Hepatocyte (in vitro differentiated cells): ENCODE measurements at regions not wholly inside any gene's neighbourhood (a gene's known extent, or its start where the extent isn't known, plus 50 kb on each side); places are given as distances from the start of the nearest gene placed in this dataset.

Experiments
- DNase-seq: peaks from one replicate; pipeline ENCODE4 v3.0.0-alpha.2; 2016; ENCODE audit warnings: low spot score
- H2AFZ ChIP-seq: fragments of 200-600 bp; sonication (generic); 2 replicates; pipeline ENCODE4 v1.6.0; 2016; ENCODE audit warnings: antibody characterized with exemption, mild to moderate bottlenecking
- H3K27ac ChIP-seq: fragments of 200-600 bp; sonication (generic); 2 replicates; pipeline ENCODE4 v1.5.1; 2016; ENCODE audit warnings: mild to moderate bottlenecking
- H3K27me3 ChIP-seq: fragments of 200-600 bp; sonication (generic); 2 replicates; pipeline ENCODE4 v1.6.1; 2016
- H3K36me3 ChIP-seq: fragments of 200-600 bp; sonication (generic); replicated peaks from 2 replicates; pipeline ENCODE4 v1.5.1; 2016; ENCODE audit warnings: low read depth; ENCODE audit not compliant: insufficient read depth
- H3K4me1 ChIP-seq: fragments of 200-600 bp; sonication (generic); 2 replicates; pipeline ENCODE4 v1.5.1; 2016; ENCODE audit warnings: mild to moderate bottlenecking, moderate library complexity; ENCODE audit not compliant: insufficient read depth
- H3K4me2 ChIP-seq: fragments of 200-600 bp; sonication (generic); 2 replicates; pipeline ENCODE4 v1.6.0; 2016
- H3K4me3 ChIP-seq: fragments of 200-600 bp; sonication (generic); 2 replicates; pipeline ENCODE4 v1.5.1; 2016; ENCODE audit warnings: mild to moderate bottlenecking
- H3K79me2 ChIP-seq: fragments of 200-600 bp; sonication (generic); 2 replicates; pipeline ENCODE4 v1.6.0; 2017; ENCODE audit warnings: mild to moderate bottlenecking
- H3K9me2 ChIP-seq: fragments of 200-600 bp; sonication (generic); replicated peaks from 2 replicates; pipeline ENCODE4 v1.6.0; 2017; ENCODE audit warnings: mild to moderate bottlenecking; ENCODE audit not compliant: insufficient read depth
- H3K9me3 ChIP-seq: fragments of 200-600 bp; sonication (generic); 2 replicates; pipeline ENCODE4 v1.5.1; 2016; ENCODE audit warnings: low read depth, mild to moderate bottlenecking
- H4K20me1 ChIP-seq: fragments of 200-600 bp; sonication (generic); 2 replicates; pipeline ENCODE4 v1.6.0; 2016; ENCODE audit warnings: mild to moderate bottlenecking; ENCODE audit not compliant: insufficient read depth, poor library complexity, severe bottlenecking
- EZH2 ChIP-seq: fragments of 200-600 bp; sonication (generic); IDR thresholded peaks from 2 replicates; pipeline ENCODE4 v1.6.1; 2016; ENCODE audit warnings: antibody characterized with exemption, mild to moderate bottlenecking, borderline replicate concordance
- EZH2phosphoT487 ChIP-seq: fragments of 200-600 bp; sonication (generic); IDR thresholded peaks from one replicate; pipeline ENCODE4 v1.6.1; 2018; ENCODE audit warnings: antibody characterized with exemption, mild to moderate bottlenecking, low read depth, moderate library complexity; ENCODE audit not compliant: unreplicated experiment, severe bottlenecking
- WGBS: methylation state at CpG from one replicate; pipeline ENCODE4 v1.1.6; 2016; ENCODE audit warnings: low lambda C conversion rate; ENCODE audit errors: missing lambda C conversion rate; 5-methylcytosine and 5-hydroxymethylcytosine counted together
- TF ChIP-seq, protein P1 (sequence below): fragments of 200-600 bp; sonication (generic); IDR thresholded peaks from 2 replicates; pipeline ENCODE4 v1.5.1; 2016; ENCODE audit warnings: antibody characterized with exemption, mild to moderate bottlenecking; ENCODE audit not compliant: poor library complexity

DNA sequence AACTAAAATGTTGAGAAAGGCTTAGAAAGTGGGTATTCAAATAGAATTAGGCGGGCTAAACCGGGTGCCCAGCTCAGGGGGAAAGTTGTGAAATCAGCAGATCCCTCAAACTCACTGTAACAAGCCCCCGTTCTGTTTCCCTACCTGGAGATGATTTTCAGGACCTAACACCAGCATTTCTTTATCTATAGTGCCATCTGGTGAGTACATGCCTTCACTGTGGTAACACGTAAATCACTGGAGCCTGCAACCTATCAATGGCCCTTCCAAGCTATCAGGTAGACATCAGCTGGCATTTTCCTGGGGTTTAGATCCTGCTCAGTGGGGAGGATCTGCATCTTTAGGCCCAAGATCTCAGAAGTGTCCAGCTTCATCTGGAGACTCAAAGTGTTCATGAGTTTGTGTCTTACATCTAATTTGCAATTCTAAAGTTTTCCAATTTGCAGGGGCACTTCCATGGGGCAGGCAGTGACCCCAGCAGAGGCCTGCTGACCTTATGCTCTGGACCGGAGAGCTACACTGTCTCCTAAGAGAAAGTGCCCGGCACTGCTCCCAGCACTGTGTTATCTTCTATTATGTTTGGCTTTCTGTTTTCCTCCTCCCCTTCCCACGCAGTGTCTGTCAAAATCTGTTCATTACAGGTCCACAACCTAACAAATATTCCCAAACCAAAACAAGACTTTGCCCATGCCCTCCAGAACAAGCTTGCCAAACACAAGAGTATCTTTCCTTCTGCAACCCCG is 132.5 kb downstream of the LSM5 start:
- Histone ChIP-seq H3K27me3 (peaks cover 3% of the 10 kb centered on the region), H3K4me2 (no peak overlapping the region), H3K9me3 (no peaks in the 10 kb centered on the region), H3K4me3 (no peak overlapping the region), H3K36me3 (no peaks in the 10 kb centered on the region), H3K27ac (no peak overlapping the region), H4K20me1 (no peaks in the 10 kb centered on the region), H2AFZ (no peak overlapping the region), H3K9me2 (no peaks in the 10 kb centered on the region), H3K79me2 (no peaks in the 10 kb centered on the region), H3K4me1 (no peaks in the 10 kb centered on the region)
- no peak for DNase-seq
- WGBS: 40% methylated on average over 8 of the region's 8 CpGs
- TF ChIP-seq EZH2: no peak
- TF ChIP-seq, protein P1, sequence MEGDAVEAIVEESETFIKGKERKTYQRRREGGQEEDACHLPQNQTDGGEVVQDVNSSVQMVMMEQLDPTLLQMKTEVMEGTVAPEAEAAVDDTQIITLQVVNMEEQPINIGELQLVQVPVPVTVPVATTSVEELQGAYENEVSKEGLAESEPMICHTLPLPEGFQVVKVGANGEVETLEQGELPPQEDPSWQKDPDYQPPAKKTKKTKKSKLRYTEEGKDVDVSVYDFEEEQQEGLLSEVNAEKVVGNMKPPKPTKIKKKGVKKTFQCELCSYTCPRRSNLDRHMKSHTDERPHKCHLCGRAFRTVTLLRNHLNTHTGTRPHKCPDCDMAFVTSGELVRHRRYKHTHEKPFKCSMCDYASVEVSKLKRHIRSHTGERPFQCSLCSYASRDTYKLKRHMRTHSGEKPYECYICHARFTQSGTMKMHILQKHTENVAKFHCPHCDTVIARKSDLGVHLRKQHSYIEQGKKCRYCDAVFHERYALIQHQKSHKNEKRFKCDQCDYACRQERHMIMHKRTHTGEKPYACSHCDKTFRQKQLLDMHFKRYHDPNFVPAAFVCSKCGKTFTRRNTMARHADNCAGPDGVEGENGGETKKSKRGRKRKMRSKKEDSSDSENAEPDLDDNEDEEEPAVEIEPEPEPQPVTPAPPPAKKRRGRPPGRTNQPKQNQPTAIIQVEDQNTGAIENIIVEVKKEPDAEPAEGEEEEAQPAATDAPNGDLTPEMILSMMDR: peak; percentile 35

DNA sequence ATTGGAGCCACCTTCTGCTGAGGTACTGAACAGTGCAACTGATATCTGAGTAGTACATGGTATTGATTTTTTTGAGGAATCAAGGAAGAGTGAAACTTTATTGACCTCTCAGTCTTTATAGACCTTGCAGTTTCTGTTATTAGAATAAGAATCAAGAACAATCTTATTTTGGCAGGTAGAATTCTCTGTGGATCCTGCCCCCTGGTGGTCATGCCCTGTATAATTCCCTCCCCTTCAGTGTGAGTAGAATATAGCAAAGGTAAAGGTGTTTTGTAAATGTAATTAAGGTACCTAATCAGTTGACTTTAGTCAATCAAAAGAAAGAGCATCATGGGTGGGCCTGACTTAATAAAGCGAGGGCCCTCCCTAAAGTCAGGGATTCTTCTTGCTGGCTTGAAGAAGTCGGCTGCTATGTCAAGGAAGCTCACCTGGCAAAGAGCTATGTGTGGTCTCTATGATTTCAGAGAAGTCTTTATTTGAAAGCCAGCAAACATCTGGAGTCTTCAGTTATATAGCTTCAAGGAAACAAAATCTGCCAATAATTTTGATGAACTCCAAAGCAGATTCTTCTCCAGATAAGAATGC is 142.8 kb downstream of the LSM5 start:
- Histone ChIP-seq H3K4me2 (no peak overlapping the region), H3K4me3 (no peak overlapping the region), H3K27ac (no peak overlapping the region), H3K4me1 (no peaks in the 10 kb centered on the region), H2AFZ (no peak overlapping the region), H3K9me2 (no peaks in the 10 kb centered on the region), H3K36me3 (no peaks in the 10 kb centered on the region), H4K20me1 (no peaks in the 10 kb centered on the region), H3K27me3 (no peaks in the 10 kb centered on the region), H3K79me2 (no peaks in the 10 kb centered on the region), H3K9me3 (no peaks in the 10 kb centered on the region)
- 80% methylated on average over 2 of the region's 2 CpGs for WGBS
- TF ChIP-seq EZH2phosphoT487 (no peak), EZH2 (no peak)
- TF ChIP-seq, protein P1: peak; percentile 47
- DNase-seq: peak; percentile 12

GRCh38 chr7:32346253-32346652 is 143.9 kb downstream of the LSM5 start:
- H3K4me3 ChIP-seq: no peak overlapping the region
- H3K4me2 ChIP-seq: no peak overlapping the region
- no peaks in the 10 kb centered on the region for H3K4me1 ChIP-seq
- H3K79me2 ChIP-seq: no peaks in the 10 kb centered on the region
- H3K9me3 ChIP-seq: no peaks in the 10 kb centered on the region
- no peak overlapping the region for H3K27ac ChIP-seq
- no peak for DNase-seq
- no peaks in the 10 kb centered on the region for H4K20me1 ChIP-seq
- H2AFZ ChIP-seq: no peak overlapping the region
- no peaks in the 10 kb centered on the region for H3K36me3 ChIP-seq
- H3K27me3 ChIP-seq: no peaks in the 10 kb centered on the region
- no peaks in the 10 kb centered on the region for H3K9me2 ChIP-seq
- TF ChIP-seq EZH2 (no peak), EZH2phosphoT487 (no peak)
- TF ChIP-seq, protein P1: no peak
- 35% methylated on average over 1 of the region's 1 CpG for WGBS

DNA sequence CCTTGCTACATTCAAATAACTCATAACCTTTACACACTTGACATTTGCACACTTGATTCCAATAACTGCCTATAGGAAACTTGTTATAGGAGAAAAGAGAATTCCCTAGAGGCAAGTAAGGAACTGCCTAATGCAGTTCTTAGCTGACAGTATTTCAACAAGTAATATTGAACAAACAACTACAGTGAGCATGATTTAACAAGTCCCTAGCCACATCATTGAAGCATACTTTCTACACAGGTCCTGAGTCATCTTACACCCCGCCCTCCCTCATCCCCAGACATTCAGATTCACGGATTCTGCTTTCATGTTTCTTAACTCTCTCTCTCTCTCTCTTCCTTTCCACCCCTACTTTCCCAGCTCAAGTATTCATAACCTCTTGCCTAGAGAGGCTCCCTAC is 153.5 kb downstream of the LSM5 start:
- Histone ChIP-seq H3K9me3 (no peaks in the 10 kb centered on the region), H3K9me2 (no peaks in the 10 kb centered on the region), H3K4me3 (no peak overlapping the region), H3K27me3 (no peaks in the 10 kb centered on the region), H3K36me3 (no peaks in the 10 kb centered on the region), H3K4me1 (no peaks in the 10 kb centered on the region), H3K27ac (no peak overlapping the region), H4K20me1 (no peaks in the 10 kb centered on the region), H3K4me2 (no peak overlapping the region), H3K79me2 (no peaks in the 10 kb centered on the region), H2AFZ (no peak overlapping the region)
- TF ChIP-seq EZH2 (no peak), EZH2phosphoT487 (no peak)
- TF ChIP-seq, protein P1: no peak
- no peak for DNase-seq
- 43% methylated on average over 1 of the region's 2 CpGs for WGBS
